HCT116 (cell line): ENCODE measurements at regions not wholly inside any gene's neighbourhood (a gene's known extent, or its start where the extent isn't known, plus 50 kb on each side); places are given as distances from the start of the nearest gene placed in this dataset.

Source experiments
- ATAC-seq: fragments of 200-7000 bp; cut with Tn5 transposase; 2 replicates; pipeline ENCODE4 v1.9.1; 2020; ENCODE audit warnings: mild to moderate bottlenecking, moderate library complexity
- BruUV-seq: library from RNA; stranded (reverse); fragments of 400-500 nt; replicated peaks from 2 replicates; lab custom pipeline; 2021; lab: Mats Ljungman, UMichigan
- CTCF ChIA-PET: fragments of 300-600 bp; sonication (Branson Sonifier 250); formaldehyde crosslinking; loops from one replicate; lab custom pipeline; 2021; ENCODE audit warnings: antibody characterized with exemption; lab: Charles Lee
- POLR2A ChIA-PET: fragments of 300-600, 350-600 bp; sonication (Branson Sonifier 250); formaldehyde crosslinking; loops from one replicate; lab custom pipeline; 2021; ENCODE audit warnings: antibody characterized with exemption; lab: Charles Lee
- RAD21 ChIA-PET, 2 experiments: fragments of 300-600 bp; sonication (Branson Sonifier 250); formaldehyde crosslinking; loops; one replicate each; lab custom pipeline; 2023; ENCODE audit warnings: low total read pairs in 2 of 2; ENCODE audit not compliant: uncharacterized antibody in 2 of 2, unreplicated experiment in 2 of 2, low non-redundant PET in 1 of 2; lab: Charles Lee
- DNase-seq: peaks from one replicate; pipeline ENCODE4 v3.0.0-alpha.2; 2010; ENCODE audit warnings: low read depth, low spot score
- H2AFZ ChIP-seq: fragments of 200-600 bp; shearing (Covaris generic), sonication (generic); 2 replicates; pipeline ENCODE4 v1.6.1; 2017; ENCODE audit warnings: low read depth, mixed run types, mixed read lengths, antibody characterized with exemption, low read length; ENCODE audit not compliant: poor library complexity, severe bottlenecking
- H3K27ac ChIP-seq: 2 replicates; pipeline ENCODE4 v1.5.1; 2012; ENCODE audit warnings: low read depth, low read length
- H3K27me3 ChIP-seq: fragments of 200-600 bp; sonication (generic); 2 replicates; pipeline ENCODE4 v1.6.1; 2016; ENCODE audit warnings: mixed run types, low read length, mixed read lengths; ENCODE audit not compliant: insufficient read depth
- H3K36me3 ChIP-seq, 2 experiments: fragments of 200-500 bp in 1 of 2; fragments of 200-600 bp in 1 of 2; sonication (Bioruptor generic) in 1 of 2; sonication (generic) in 1 of 2; 2 replicates each; pipeline versions ENCODE4 v1.5.1 to v1.6.1; 2014 to 2016; ENCODE audit warnings: low read length in 2 of 2, inconsistent platforms in 1 of 2, mixed read lengths in 1 of 2, mixed run types in 1 of 2; ENCODE audit not compliant: insufficient read depth in 2 of 2, control insufficient read depth in 1 of 2
- H3K4me1 ChIP-seq, 2 experiments: fragments of 200-600 bp in 1 of 2; sonication (generic) in 1 of 2; 2 replicates each; pipeline versions ENCODE4 v1.5.1 to v1.6.1; 2012 to 2017; ENCODE audit warnings: low read length in 2 of 2, inconsistent platforms in 1 of 2, mild to moderate bottlenecking in 1 of 2, mixed read lengths in 1 of 2, mixed run types in 1 of 2, moderate library complexity in 1 of 2; ENCODE audit not compliant: insufficient read depth in 2 of 2, control insufficient read depth in 1 of 2
- H3K4me2 ChIP-seq: fragments of 200-600 bp; sonication (generic); 2 replicates; pipeline ENCODE4 v1.6.1; 2017; ENCODE audit warnings: mixed run types, low read length, mixed read lengths
- H3K4me3 ChIP-seq, 2 experiments: fragments of 200-600 bp in 1 of 2; sonication (generic) in 1 of 2; replicated peaks in 1 of 2; 2 replicates each; pipeline ENCODE4 v1.5.1; 2011 to 2016; ENCODE audit warnings: low read length in 2 of 2, control low read depth in 1 of 2, low read depth in 1 of 2, mild to moderate bottlenecking in 1 of 2, mixed read lengths in 1 of 2, mixed run types in 1 of 2
- H3K79me2 ChIP-seq: fragments of 200-600 bp; sonication (generic); 2 replicates; pipeline ENCODE4 v1.6.1; 2017; ENCODE audit warnings: mild to moderate bottlenecking, mixed run types, low read length, moderate library complexity, mixed read lengths; ENCODE audit not compliant: insufficient read depth
- H3K9ac ChIP-seq: fragments of 200-600 bp; sonication (generic); 2 replicates; pipeline ENCODE4 v1.6.1; 2016; ENCODE audit warnings: low read length, mixed read lengths
- H3K9me2 ChIP-seq: fragments of 200-600 bp; sonication (generic), shearing (Covaris generic); 2 replicates; pipeline ENCODE4 v1.6.1; 2017; ENCODE audit warnings: mixed run types, mild to moderate bottlenecking, moderate library complexity; ENCODE audit not compliant: insufficient read depth
- H3K9me3 ChIP-seq, 2 experiments: fragments of 200-500 bp in 1 of 2; fragments of 200-600 bp in 1 of 2; sonication (Bioruptor generic) in 1 of 2; sonication (generic) in 1 of 2; 2 replicates each; pipeline ENCODE4 v1.6.1; 2014 to 2017; ENCODE audit warnings: low read length in 2 of 2, mixed read lengths in 2 of 2, inconsistent platforms in 1 of 2, low read depth in 1 of 2, mild to moderate bottlenecking in 1 of 2, mixed run types in 1 of 2, moderate library complexity in 1 of 2; ENCODE audit not compliant: control insufficient read depth in 1 of 2, insufficient read depth in 1 of 2
- H4K20me1 ChIP-seq: fragments of 200-600 bp; sonication (generic), shearing (Covaris generic); 2 replicates; pipeline ENCODE4 v1.6.1; 2017; ENCODE audit warnings: mixed run types, mild to moderate bottlenecking, moderate library complexity; ENCODE audit not compliant: insufficient read depth
- CBX3 ChIP-seq: IDR thresholded peaks from 2 replicates; pipeline ENCODE4 v1.6.1; 2012; ENCODE audit warnings: low read depth
- EGR1 ChIP-seq: IDR thresholded peaks from 2 replicates; pipeline ENCODE4 v1.6.1; 2012; ENCODE audit warnings: low read depth
- ELF1 ChIP-seq: IDR thresholded peaks from 2 replicates; pipeline ENCODE4 v1.6.1; 2012; ENCODE audit warnings: low read depth, borderline replicate concordance
- EZH2 ChIP-seq: fragments of 200-600 bp; sonication (generic); IDR thresholded peaks from 2 replicates; pipeline ENCODE4 v1.6.1; 2017; ENCODE audit warnings: antibody characterized with exemption, mixed run types
- FOSL1 ChIP-seq: IDR thresholded peaks from 2 replicates; pipeline ENCODE4 v1.6.1; 2012; ENCODE audit warnings: low read depth
- JUND ChIP-seq: IDR thresholded peaks from 2 replicates; pipeline ENCODE4 v1.6.1; 2012
- POLR2A ChIP-seq: IDR thresholded peaks from 2 replicates; pipeline ENCODE4 v1.7.0; 2011; ENCODE audit warnings: borderline replicate concordance; ENCODE audit not compliant: insufficient read depth, insufficient read length; ENCODE audit errors: extremely low read depth
- POLR2AphosphoS5 ChIP-seq: IDR thresholded peaks from 2 replicates; pipeline ENCODE4 v1.6.1; 2011; ENCODE audit warnings: mild to moderate bottlenecking, low read depth, low read length, moderate library complexity
- RAD21 ChIP-seq: IDR thresholded peaks from 2 replicates; pipeline ENCODE4 v1.6.1; 2012; ENCODE audit warnings: low read depth, mild to moderate bottlenecking
- SIN3A ChIP-seq: IDR thresholded peaks from 2 replicates; pipeline ENCODE4 v1.6.1; 2012; ENCODE audit warnings: low read depth
- SP1 ChIP-seq: IDR thresholded peaks from 2 replicates; pipeline ENCODE4 v1.6.1; 2012; ENCODE audit warnings: low read depth
- TCF7L2 ChIP-seq: IDR thresholded peaks from 2 replicates; pipeline ENCODE4 v1.7.0; 2011; ENCODE audit warnings: borderline replicate concordance, inconsistent platforms; ENCODE audit not compliant: insufficient read depth, insufficient read length; ENCODE audit errors: extremely low read depth
- YY1 ChIP-seq: IDR thresholded peaks from 2 replicates; pipeline ENCODE4 v1.6.1; 2011; ENCODE audit warnings: low read length, low read depth, moderate library complexity, mild to moderate bottlenecking; ENCODE audit not compliant: insufficient replicate concordance; ENCODE audit errors: extremely low read depth
- ZFX ChIP-seq: fragments of 450-650 bp; IDR thresholded peaks from 2 replicates; pipeline ENCODE4 v1.6.1; 2017
- ZNF274 ChIP-seq: fragments of 200-500 bp; sonication (Bioruptor generic); IDR thresholded peaks from 2 replicates; pipeline ENCODE4 v1.6.1; 2014; ENCODE audit warnings: mild to moderate bottlenecking, low read depth, low read length, inconsistent platforms
- intact Hi-C: fragments of 100-400 bp; cut with micrococcal nuclease; formaldehyde crosslinking; loops from 2 replicates; pipeline ENCODE4 v1.10.0; 2022
- TF ChIP-seq, protein P1 (sequence below): IDR thresholded peaks from 2 replicates; pipeline ENCODE4 v1.6.1; 2012
- TF ChIP-seq, protein P2 (sequence below), 3 experiments: fragments of 200-600 bp in 1 of 3; sonication (generic) in 1 of 3; IDR thresholded peaks in 2 of 3; conservative IDR thresholded peaks in 1 of 3; 2 replicates each; pipeline ENCODE4 v1.5.1; 2012 to 2017; ENCODE audit warnings: low read depth in 2 of 3, low read length in 2 of 3, antibody characterized with exemption in 1 of 3, borderline replicate concordance in 1 of 3, control low read depth in 1 of 3, mild to moderate bottlenecking in 1 of 3, mixed read lengths in 1 of 3, mixed run types in 1 of 3, moderate library complexity in 1 of 3; ENCODE audit not compliant: insufficient read depth in 1 of 3
- TF ChIP-seq, protein P3 (sequence below): IDR thresholded peaks from 2 replicates; pipeline ENCODE4 v1.6.1; 2011; ENCODE audit warnings: mild to moderate bottlenecking, low read length, moderate library complexity; ENCODE audit not compliant: insufficient replicate concordance; ENCODE audit errors: extremely low read depth

DNA sequence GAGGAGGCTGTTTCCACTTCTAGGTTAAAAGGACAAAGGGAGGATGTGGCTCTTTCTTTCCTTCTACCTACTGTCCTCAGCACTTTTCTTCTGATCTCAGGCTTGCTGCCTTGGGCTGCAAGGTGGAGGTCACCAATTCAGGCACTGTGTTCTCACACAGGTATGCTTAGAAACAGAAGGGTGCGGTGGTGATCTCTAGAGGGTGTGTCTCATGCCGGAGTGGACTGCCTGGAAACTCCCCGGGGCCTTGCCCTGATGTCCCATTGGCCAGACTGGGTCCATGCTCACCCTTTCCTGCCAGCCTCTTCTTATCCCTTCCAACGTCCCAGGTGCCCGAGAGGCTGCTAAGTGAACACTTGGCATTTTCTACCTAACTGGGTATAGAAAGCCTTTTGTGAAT, 1197.6 kb downstream of the AACS start:
- Histone ChIP-seq H3K9me3 (peaks cover 4 to 10% of the 10 kb centered on the region in 2 experiments; a peak in 2 of 4 replicates), H3K4me2 (no peak overlapping the region), H3K27ac (no peak overlapping the region), H3K9ac (no peak overlapping the region), H3K4me3 (no peak overlapping the region), H3K27me3 (no peaks in the 10 kb centered on the region), H3K9me2 (no peaks in the 10 kb centered on the region), H2AFZ (no peak overlapping the region), H3K36me3 (no peaks in the 10 kb centered on the region), H3K4me1 (no peaks in the 10 kb centered on the region), H3K79me2 (no peaks in the 10 kb centered on the region), H4K20me1 (no peaks in the 10 kb centered on the region)
- no peak for ATAC-seq
- no peak for DNase-seq
- intact Hi-C loops: no loop called here
- CTCF ChIA-PET: no interaction called here
- POLR2A ChIA-PET: no interaction called here
- RAD21 ChIA-PET: no interaction called here
- BruUV-seq: no TSS peak
- TF ChIP-seq POLR2AphosphoS5 (no peak), YY1 (no peak), EZH2 (no peak), SIN3A (no peak), POLR2A (no peak), SP1 (no peak), JUND (no peak), EGR1 (no peak), ZFX (no peak), TCF7L2 (no peak), ZNF274 (no peak), ELF1 (no peak), RAD21 (no peak), CBX3 (no peak), FOSL1 (no peak)
- TF ChIP-seq, protein P1, sequence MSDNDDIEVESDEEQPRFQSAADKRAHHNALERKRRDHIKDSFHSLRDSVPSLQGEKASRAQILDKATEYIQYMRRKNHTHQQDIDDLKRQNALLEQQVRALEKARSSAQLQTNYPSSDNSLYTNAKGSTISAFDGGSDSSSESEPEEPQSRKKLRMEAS: no peak
- TF ChIP-seq, protein P2, sequence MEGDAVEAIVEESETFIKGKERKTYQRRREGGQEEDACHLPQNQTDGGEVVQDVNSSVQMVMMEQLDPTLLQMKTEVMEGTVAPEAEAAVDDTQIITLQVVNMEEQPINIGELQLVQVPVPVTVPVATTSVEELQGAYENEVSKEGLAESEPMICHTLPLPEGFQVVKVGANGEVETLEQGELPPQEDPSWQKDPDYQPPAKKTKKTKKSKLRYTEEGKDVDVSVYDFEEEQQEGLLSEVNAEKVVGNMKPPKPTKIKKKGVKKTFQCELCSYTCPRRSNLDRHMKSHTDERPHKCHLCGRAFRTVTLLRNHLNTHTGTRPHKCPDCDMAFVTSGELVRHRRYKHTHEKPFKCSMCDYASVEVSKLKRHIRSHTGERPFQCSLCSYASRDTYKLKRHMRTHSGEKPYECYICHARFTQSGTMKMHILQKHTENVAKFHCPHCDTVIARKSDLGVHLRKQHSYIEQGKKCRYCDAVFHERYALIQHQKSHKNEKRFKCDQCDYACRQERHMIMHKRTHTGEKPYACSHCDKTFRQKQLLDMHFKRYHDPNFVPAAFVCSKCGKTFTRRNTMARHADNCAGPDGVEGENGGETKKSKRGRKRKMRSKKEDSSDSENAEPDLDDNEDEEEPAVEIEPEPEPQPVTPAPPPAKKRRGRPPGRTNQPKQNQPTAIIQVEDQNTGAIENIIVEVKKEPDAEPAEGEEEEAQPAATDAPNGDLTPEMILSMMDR (IDR thresholded peaks at IDR 0.05 in 2 of 3, conservative IDR thresholded peaks at IDR 0.05 in 1 of 3; ENCODE audit: borderline replicate concordance in 1 of 3, insufficient read depth in 1 of 3, low read depth in 2 of 3, low read length in 2 of 3): no peak
- TF ChIP-seq, protein P3, sequence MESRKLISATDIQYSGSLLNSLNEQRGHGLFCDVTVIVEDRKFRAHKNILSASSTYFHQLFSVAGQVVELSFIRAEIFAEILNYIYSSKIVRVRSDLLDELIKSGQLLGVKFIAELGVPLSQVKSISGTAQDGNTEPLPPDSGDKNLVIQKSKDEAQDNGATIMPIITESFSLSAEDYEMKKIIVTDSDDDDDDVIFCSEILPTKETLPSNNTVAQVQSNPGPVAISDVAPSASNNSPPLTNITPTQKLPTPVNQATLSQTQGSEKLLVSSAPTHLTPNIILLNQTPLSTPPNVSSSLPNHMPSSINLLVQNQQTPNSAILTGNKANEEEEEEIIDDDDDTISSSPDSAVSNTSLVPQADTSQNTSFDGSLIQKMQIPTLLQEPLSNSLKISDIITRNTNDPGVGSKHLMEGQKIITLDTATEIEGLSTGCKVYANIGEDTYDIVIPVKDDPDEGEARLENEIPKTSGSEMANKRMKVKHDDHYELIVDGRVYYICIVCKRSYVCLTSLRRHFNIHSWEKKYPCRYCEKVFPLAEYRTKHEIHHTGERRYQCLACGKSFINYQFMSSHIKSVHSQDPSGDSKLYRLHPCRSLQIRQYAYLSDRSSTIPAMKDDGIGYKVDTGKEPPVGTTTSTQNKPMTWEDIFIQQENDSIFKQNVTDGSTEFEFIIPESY: no peak
